ENCODE measurements at regions not wholly inside any gene's neighbourhood (a gene's known extent, or its start where the extent isn't known, plus 50 kb on each side); places are given as distances from the start of the nearest gene placed in this dataset.
A peak's percentile ranks its signal among the peaks of the same experiment; 100 is the strongest.

DNA sequence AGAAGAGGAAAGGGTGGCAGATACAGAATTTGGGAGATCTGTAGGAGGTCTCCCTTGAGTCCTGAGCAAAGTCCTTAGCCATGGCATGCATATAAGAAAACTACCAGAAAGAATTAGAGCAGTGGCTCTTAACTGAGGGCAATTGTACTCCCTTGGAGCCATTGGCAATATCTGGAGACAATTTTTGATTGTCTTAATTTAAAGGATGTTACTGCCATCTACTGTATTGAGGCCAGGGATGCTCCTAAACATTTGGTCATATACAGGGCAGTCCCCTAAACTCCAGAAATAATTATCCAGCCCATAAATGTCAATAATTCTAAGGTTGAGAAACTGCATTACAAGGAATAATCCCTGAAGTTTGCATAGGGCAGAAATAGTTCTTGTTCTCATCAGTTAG lies 136.4 kb upstream of the ODAD2 start:
- no peaks in the 10 kb centered on the region for H3K27me3 ChIP-seq
- H3K4me3 ChIP-seq, result no peak overlapping the region
- DNase-seq (ENCODE audit: low read depth in 1 of 2, low spot score in 1 of 2), result peak in 1 of 2 donors; percentile 17
- no peak overlapping the region for H3K27ac ChIP-seq
- TF ChIP-seq, protein P1, sequence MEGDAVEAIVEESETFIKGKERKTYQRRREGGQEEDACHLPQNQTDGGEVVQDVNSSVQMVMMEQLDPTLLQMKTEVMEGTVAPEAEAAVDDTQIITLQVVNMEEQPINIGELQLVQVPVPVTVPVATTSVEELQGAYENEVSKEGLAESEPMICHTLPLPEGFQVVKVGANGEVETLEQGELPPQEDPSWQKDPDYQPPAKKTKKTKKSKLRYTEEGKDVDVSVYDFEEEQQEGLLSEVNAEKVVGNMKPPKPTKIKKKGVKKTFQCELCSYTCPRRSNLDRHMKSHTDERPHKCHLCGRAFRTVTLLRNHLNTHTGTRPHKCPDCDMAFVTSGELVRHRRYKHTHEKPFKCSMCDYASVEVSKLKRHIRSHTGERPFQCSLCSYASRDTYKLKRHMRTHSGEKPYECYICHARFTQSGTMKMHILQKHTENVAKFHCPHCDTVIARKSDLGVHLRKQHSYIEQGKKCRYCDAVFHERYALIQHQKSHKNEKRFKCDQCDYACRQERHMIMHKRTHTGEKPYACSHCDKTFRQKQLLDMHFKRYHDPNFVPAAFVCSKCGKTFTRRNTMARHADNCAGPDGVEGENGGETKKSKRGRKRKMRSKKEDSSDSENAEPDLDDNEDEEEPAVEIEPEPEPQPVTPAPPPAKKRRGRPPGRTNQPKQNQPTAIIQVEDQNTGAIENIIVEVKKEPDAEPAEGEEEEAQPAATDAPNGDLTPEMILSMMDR (IDR thresholded peaks at IDR 0.05; ENCODE audit: low read depth, low read length), result peak; percentile 13
- no peaks in the 10 kb centered on the region for H3K9me3 ChIP-seq (ENCODE audit: low read depth)
- H3K4me1 ChIP-seq (ENCODE audit: low read depth), result no peaks in the 10 kb centered on the region
- H3K36me3 ChIP-seq, result peaks cover 9% of the 10 kb centered on the region

DNA sequence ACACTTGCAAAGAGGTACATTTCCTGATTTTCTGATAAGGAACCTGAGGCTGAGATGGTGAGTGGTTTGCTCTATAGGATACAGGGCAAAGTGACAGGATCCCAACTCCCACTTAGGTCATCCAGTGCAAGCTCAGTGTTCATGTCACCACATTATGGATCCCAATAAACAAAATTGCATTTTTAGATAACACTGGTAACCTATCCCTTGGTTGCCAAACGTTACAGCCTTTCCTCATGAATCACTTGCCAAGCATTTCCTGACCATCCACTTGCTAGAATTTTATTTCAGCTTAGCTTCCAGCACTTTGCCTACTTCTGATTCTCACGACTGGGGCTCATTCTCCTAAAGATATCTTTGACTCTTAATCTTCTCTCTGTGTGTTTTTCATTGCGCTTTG lies 131.4 kb upstream of the ODAD2 start:
- Histone ChIP-seq H3K4me1 (ENCODE audit: low read depth) (no peaks in the 10 kb centered on the region), H3K27me3 (no peaks in the 10 kb centered on the region), H3K36me3 (peaks cover 9% of the 10 kb centered on the region), H3K4me3 (no peak overlapping the region), H3K27ac (no peak overlapping the region), H3K9me3 (ENCODE audit: low read depth) (no peaks in the 10 kb centered on the region)
- TF ChIP-seq, protein P1 (IDR thresholded peaks at IDR 0.05; ENCODE audit: low read depth, low read length), result no peak
- DNase-seq (ENCODE audit: low read depth in 1 of 2, low spot score in 1 of 2), result peak in 1 of 2 donors; percentile 40

DNA sequence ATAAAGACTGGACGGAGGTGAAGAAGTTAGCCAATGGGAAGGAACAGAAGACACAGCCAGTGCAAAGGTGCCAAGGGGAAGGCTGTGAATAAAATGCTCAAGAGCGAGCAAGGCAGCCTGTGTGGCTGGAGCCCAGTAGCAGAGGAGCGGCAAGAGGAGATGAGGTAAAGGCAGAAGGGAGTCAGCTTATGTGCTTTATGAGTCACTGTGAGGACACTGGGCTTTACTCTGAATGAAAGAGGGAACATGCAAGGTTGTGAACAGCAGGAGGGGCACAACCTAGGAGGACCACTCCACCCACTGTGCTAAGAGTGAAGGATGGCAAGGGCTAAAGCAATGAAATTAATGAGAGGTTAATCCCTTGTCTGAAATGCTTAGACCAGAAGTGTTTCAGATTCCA lies 129.0 kb upstream of the ODAD2 start:
- no peaks in the 10 kb centered on the region for H3K27me3 ChIP-seq
- no peak for DNase-seq (ENCODE audit: low read depth in 1 of 2, low spot score in 1 of 2)
- no peaks in the 10 kb centered on the region for H3K4me1 ChIP-seq (ENCODE audit: low read depth)
- no peak overlapping the region for H3K4me3 ChIP-seq
- H3K27ac ChIP-seq, result no peak overlapping the region
- TF ChIP-seq, protein P1 (IDR thresholded peaks at IDR 0.05; ENCODE audit: low read depth, low read length), result no peak
- no peaks in the 10 kb centered on the region for H3K9me3 ChIP-seq (ENCODE audit: low read depth)
- peaks cover 12% of the 10 kb centered on the region for H3K36me3 ChIP-seq

DNA sequence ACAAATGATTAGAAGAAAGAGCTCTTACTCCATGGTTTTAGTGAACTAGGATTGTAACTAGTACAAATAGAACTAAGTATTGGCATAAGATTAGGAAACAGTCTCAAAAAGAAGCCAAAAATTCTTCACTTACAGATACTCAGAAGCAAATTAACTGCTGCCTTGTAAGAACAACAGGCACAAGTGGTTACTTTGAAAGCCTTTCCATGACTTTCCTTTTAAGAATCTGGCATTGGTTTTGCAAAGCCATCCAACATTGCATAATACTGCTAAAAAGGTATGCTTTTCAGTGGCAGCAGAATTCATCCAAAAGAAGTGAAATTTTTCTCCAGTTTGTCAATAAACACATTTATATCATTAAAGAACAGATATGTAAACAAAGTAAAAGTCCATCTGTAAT lies 126.8 kb upstream of the ODAD2 start:
- H3K4me3 ChIP-seq, result no peak overlapping the region
- no peaks in the 10 kb centered on the region for H3K9me3 ChIP-seq (ENCODE audit: low read depth)
- peaks cover 10% of the 10 kb centered on the region for H3K36me3 ChIP-seq
- H3K27me3 ChIP-seq, result no peaks in the 10 kb centered on the region
- TF ChIP-seq, protein P1 (IDR thresholded peaks at IDR 0.05; ENCODE audit: low read depth, low read length), result no peak
- peak in 1 of 2 donors; percentile 39 for DNase-seq (ENCODE audit: low read depth in 1 of 2, low spot score in 1 of 2)
- no peaks in the 10 kb centered on the region for H3K4me1 ChIP-seq (ENCODE audit: low read depth)
- H3K27ac ChIP-seq, result no peak overlapping the region

DNA sequence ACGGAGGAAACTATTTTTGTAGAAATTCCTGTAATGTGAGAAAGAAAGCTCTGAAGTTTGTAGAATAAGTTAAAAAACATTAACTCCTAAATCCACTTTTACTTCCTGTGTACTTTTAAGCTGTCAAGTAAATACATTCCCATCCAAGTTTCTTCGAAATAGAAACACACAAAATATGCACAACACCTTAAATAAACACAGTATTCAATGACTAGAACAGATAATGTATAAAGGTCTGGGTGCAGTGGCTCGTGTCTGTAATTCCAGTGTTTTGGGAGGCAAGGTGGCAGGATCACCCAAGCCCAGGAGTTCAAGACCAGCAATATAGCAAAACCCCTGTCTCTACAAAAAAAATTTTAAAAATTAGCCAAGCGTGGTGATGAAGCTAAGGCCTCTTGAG lies 121.9 kb upstream of the ODAD2 start:
- no peak overlapping the region for H3K4me3 ChIP-seq
- H3K27ac ChIP-seq, result no peak overlapping the region
- peaks cover 14% of the 10 kb centered on the region for H3K36me3 ChIP-seq
- no peaks in the 10 kb centered on the region for H3K27me3 ChIP-seq
- TF ChIP-seq, protein P1 (IDR thresholded peaks at IDR 0.05; ENCODE audit: low read depth, low read length), result no peak
- H3K4me1 ChIP-seq (ENCODE audit: low read depth), result no peaks in the 10 kb centered on the region
- H3K9me3 ChIP-seq (ENCODE audit: low read depth), result no peaks in the 10 kb centered on the region
- DNase-seq (ENCODE audit: low read depth in 1 of 2, low spot score in 1 of 2), result no peak

Measured in cardiac muscle cell (in vitro differentiated cells and primary cell).